T-helper 2 cell treated with Interferon-gamma antibody and Interleukin-4, amounts not matched to agents 100 ng/mL and 5 ng/mL, for 36 hours (primary cell): ENCODE measurements at regions not wholly inside any gene's neighbourhood (a gene's known extent, or its start where the extent isn't known, plus 50 kb on each side); places are given as distances from the start of the nearest gene placed in this dataset.

ENCODE experiments used
- intact Hi-C: fragments of 100-400 bp; cut with micrococcal nuclease; formaldehyde crosslinking; loops from one replicate; pipeline ENCODE4 v1.15.1; 2023

- intact Hi-C loops, result no loop called here
Observed at GRCh38 chr3:72412340-72412956, 435.8 kb downstream of the SHQ1 start.

- intact Hi-C loops, result no loop called here
Observed at GRCh38 chr3:72411843-72412242, 436.4 kb downstream of the SHQ1 start.

- intact Hi-C loops, result no loop called here
Observed at GRCh38 chr3:72411126-72411525, 437.1 kb downstream of the SHQ1 start.

GRCh38 chr3:72408983-72409779 is 439.1 kb downstream of the SHQ1 start:
- intact Hi-C loops, result loop anchor here (5.0 kb wide), 1 partner anchor 33 kb away; no protein-coding TSS in a partner anchor

- intact Hi-C loops, result loop anchor here (5.0 kb wide), 1 partner anchor 35 kb away; no protein-coding TSS in a partner anchor
Observed at GRCh38 chr3:72407766-72408165, 440.5 kb downstream of the SHQ1 start.

GRCh38 chr3:72405943-72406566 is 442.2 kb downstream of the SHQ1 start:
- intact Hi-C loops, result loop anchor here (5.0 kb wide), 1 partner anchor 36 kb away; no protein-coding TSS in a partner anchor

GRCh38 chr3:72401005-72401545 is 447.2 kb downstream of the SHQ1 start:
- intact Hi-C loops, result no loop called here

- intact Hi-C loops, result no loop called here
Observed at GRCh38 chr3:72398781-72399180, 449.5 kb downstream of the SHQ1 start.

- intact Hi-C loops, result no loop called here
Observed at GRCh38 chr3:72397586-72397985, 450.7 kb downstream of the SHQ1 start.

- intact Hi-C loops, result no loop called here
Observed at GRCh38 chr3:72396899-72397298, 451.3 kb downstream of the SHQ1 start.

- intact Hi-C loops, result no loop called here
Observed at GRCh38 chr3:72395776-72396311, 452.4 kb downstream of the SHQ1 start.

- intact Hi-C loops, result no loop called here
Observed at GRCh38 chr3:72393455-72393854, 454.8 kb downstream of the SHQ1 start.

GRCh38 chr3:72391659-72392058 is 456.6 kb downstream of the SHQ1 start:
- intact Hi-C loops, result no loop called here

- intact Hi-C loops, result no loop called here
Observed at GRCh38 chr3:72390841-72391240, 457.4 kb downstream of the SHQ1 start.

- intact Hi-C loops, result no loop called here
Observed at GRCh38 chr3:72388644-72389043, 459.6 kb downstream of the SHQ1 start.

- intact Hi-C loops, result no loop called here
Observed at GRCh38 chr3:72388117-72388516, 460.1 kb downstream of the SHQ1 start.

- intact Hi-C loops, result no loop called here
Observed at GRCh38 chr3:72386327-72387000, 461.8 kb downstream of the SHQ1 start.

- intact Hi-C loops, result no loop called here
Observed at GRCh38 chr3:72385167-72385566, 463.1 kb downstream of the SHQ1 start.

- intact Hi-C loops, result no loop called here
Observed at GRCh38 chr3:72384602-72385001, 463.6 kb downstream of the SHQ1 start.

GRCh38 chr3:72383883-72384282 is 464.4 kb downstream of the SHQ1 start:
- intact Hi-C loops, result no loop called here

- intact Hi-C loops, result no loop called here
Observed at GRCh38 chr3:72383230-72383629, 465.0 kb downstream of the SHQ1 start.
